ENCODE measurements at regions not wholly inside any gene's neighbourhood (a gene's known extent, or its start where the extent isn't known, plus 50 kb on each side); places are given as distances from the start of the nearest gene placed in this dataset.

- no peak for DNase-seq
Measured at GRCh38 chr15:77860071-77860691, 217.3 kb downstream of the TBC1D2B start.

- DNase-seq: no peak
Measured at GRCh38 chr15:77859491-77860060, 217.9 kb downstream of the TBC1D2B start.

DNA sequence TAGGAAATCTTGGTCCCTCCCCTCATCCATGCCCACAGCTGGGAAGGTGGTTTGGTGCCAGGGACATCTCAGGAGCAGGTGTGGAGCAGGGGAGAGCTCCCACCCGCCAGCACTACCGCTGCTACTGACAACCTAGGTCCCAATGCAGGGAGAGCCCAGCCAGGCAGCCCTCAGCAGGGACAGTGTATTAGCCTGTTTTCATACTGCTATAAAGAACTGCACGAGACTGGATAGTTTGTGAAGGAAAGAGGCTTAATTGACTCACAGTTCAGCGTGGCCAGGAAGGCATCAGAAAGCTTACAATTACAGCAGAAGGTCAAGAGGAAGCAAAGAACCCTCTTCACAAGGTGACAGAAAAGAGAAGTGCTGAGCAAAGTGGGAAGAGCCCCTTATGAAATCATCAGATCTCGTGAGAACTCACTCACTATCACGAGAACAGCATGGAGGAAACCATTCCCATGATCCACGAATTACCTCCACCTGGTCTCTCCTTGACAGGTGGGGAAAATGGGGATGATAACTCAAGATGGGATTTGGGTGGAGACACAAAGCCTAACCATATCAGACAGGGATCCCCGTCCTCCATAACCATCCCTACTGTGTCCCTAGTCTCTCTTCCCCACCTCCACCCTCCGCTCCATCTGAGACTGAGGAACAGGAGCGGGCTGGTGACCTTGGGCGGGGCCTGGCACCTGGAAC is 218.6 kb downstream of the TBC1D2B start:
- no peak for DNase-seq

DNA sequence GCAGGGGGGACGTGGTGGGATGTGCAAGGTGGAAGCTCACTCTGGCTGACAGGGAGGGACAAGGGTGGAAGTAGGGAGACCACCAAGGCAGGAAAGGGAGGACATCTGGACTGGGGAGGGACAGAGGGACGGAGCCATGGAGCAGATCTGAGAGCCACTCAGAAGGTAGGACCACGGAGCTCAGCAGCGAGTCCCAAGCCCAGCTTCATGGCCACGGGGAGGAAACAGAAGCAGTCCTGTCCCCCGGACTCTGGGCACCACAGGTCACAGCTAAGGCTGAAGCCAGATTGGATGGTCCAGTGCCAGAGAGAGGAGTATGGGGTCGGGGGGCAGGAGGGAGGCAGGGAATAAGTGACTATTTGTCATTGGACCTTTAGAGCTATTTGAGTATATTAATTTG is 220.1 kb downstream of the TBC1D2B start:
- DNase-seq: no peak

- peak; percentile 90 for DNase-seq
Measured at GRCh38 chr15:77856705-77857346, 220.7 kb downstream of the TBC1D2B start.

DNA sequence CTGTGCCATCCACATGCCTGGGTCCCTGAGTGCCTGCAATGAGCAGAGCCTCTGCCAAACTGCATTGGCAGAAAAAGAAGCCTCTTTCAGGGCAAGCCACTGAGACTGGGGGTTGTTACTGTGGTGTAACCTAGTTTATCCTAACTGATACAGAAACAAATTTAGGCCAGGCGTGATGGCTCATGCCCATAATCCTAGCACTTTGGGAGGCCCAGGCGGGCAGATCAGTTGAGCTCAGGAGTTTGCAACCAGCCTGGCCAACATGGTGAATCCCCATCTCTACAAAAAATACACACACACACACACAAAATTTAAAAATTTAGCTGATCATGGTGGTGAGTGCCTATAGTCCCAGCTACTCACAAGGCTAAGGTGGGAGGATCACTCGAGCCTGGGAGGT is 221.6 kb downstream of the TBC1D2B start:
- DNase-seq: no peak

- DNase-seq: no peak
Measured at GRCh38 chr15:77854980-77855379, 222.3 kb upstream of the LINGO1 start.

- no peak for DNase-seq
Measured at GRCh38 chr15:77853910-77854309, 221.2 kb upstream of the LINGO1 start.

- no peak for DNase-seq
Measured at GRCh38 chr15:77853008-77853328, 220.3 kb upstream of the LINGO1 start.

DNA sequence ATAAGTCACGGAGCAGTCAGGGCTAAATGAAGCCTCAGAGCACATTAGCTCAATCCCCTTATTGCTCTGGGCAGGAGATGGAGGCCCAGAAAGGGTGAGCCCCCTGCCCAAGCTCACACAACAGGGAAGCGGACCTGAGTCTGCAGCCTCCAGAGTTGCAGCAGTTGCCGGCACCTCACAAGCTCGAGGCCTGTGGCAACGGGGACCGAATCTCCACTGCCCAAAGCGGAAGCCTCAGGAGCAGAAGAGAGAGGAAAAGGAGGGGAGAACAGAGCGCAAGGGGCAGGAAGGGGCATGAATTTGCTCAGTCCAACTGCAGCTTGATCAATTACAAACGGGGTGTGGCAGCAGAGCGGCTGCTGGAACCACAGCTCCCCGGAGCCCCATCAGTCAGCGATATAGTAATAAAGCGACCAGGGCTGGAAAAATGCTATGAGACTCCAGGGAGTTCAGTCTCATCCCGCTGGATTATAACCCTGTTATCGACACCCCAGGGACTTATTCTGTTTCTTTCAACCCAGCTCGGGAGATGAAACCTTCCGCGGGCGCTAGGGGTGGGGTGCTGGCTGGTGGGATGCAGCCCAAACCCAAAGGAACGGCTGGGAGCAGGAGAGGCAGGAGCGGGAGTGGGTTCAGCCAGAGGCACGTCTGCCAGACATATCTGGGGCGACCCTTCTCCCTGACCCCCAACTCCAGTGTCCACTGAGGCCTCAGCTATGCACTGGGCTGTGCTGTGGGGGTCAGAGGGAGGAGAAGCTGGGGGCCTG is 219.7 kb upstream of the LINGO1 start:
- no peak for DNase-seq

- DNase-seq: no peak
Measured at GRCh38 chr15:77851691-77852090, 219.0 kb upstream of the LINGO1 start.

DNA sequence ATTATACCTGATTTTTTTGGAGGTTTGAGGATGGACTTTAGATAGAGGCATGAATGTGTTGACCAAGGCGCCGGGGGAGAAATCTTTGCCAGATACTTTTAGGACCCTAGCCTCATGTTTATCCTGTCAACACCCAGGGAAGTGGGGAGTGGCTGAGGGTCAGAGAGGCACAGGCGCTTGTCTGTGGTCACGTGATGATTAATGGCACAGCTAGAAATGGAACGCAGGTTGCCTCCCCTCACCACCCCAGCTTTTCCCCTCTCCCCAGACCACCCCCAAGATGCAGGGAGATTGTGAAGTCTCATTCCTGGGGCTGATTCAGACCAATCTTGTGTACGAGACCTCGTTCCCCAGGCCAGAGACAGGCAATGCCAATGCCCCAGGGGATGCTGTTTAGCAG is 218.4 kb upstream of the LINGO1 start:
- no peak for DNase-seq

GRCh38 chr15:77846986-77847385 is 214.3 kb upstream of the LINGO1 start:
- no peak for DNase-seq

- no peak for DNase-seq
Measured at GRCh38 chr15:77846360-77846759, 213.6 kb upstream of the LINGO1 start.

GRCh38 chr15:77844798-77845446 is 212.2 kb upstream of the LINGO1 start:
- DNase-seq: no peak

- DNase-seq: no peak
Measured at GRCh38 chr15:77843546-77843945, 210.8 kb upstream of the LINGO1 start.

GRCh38 chr15:77840991-77841775 is 208.5 kb upstream of the LINGO1 start:
- no peak for DNase-seq

GRCh38 chr15:77839970-77840905 is 207.5 kb upstream of the LINGO1 start:
- DNase-seq: no peak

- DNase-seq: no peak
Measured at GRCh38 chr15:77839456-77839855, 206.7 kb upstream of the LINGO1 start.

GRCh38 chr15:77838595-77838994 is 205.9 kb upstream of the LINGO1 start:
- no peak for DNase-seq

DNA sequence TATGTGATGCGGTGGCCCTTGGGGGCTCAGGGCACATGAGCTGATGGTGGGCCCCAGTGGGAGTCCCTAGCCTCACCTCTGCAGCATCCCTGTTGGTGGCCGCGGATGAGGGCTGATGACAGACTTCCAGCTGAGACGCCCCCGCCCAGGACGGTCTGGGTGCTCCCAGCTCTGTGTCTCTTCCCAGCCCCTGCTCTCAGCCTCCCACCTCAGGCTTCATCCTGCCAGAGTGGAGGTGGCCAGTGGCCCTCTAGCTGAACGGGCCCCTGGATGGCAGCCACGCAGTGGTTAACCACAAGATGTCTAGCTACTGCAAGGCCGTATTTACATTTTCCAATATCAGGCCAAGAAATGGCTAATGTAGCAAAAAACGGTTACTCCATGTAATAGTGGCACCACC is 205.3 kb upstream of the LINGO1 start:
- no peak for DNase-seq

Data from NCI-H526 treated with DMSO at 0.1 percent for 48 hours (cell line).